CD14-positive monocyte (primary cell): ENCODE measurements at regions not wholly inside any gene's neighbourhood (a gene's known extent, or its start where the extent isn't known, plus 50 kb on each side); places are given as distances from the start of the nearest gene placed in this dataset.

Experiments
- DNase-seq, 3 donors: peaks; one replicate each; pipeline ENCODE4 v3.0.0-alpha.2; 2011 to 2022
- H2AFZ ChIP-seq: 2 replicates; pipeline ENCODE4 v1.6.0; 2012; ENCODE audit warnings: mild to moderate bottlenecking, low read depth, low read length, inconsistent platforms; ENCODE audit not compliant: insufficient read depth, poor library complexity, severe bottlenecking
- H3K27ac ChIP-seq, 2 donors: 1 replicate in 1 of 2; 2 replicates in 1 of 2; pipeline ENCODE4 v1.5.1; 2012 to 2013; ENCODE audit warnings: low read length in 2 of 2, control low read depth in 1 of 2, inconsistent platforms in 1 of 2, low read depth in 1 of 2, mild to moderate bottlenecking in 1 of 2
- H3K27me3 ChIP-seq, 2 donors: one replicate each; pipeline versions ENCODE4 v1.6.0 to v1.6.1; 2011 to 2013; ENCODE audit warnings: low read length in 2 of 2; ENCODE audit not compliant: control insufficient read depth in 2 of 2, insufficient read depth in 2 of 2
- H3K36me3 ChIP-seq, 2 donors: replicated peaks in 1 of 2; 1 replicate in 1 of 2; 2 replicates in 1 of 2; pipeline versions ENCODE4 v1.5.1 to v1.6.1; 2012 to 2013; ENCODE audit warnings: low read length in 2 of 2, control low read depth in 1 of 2, inconsistent platforms in 1 of 2, mild to moderate bottlenecking in 1 of 2; ENCODE audit not compliant: insufficient read depth in 2 of 2, control insufficient read depth in 1 of 2
- H3K4me1 ChIP-seq, 2 donors: 1 replicate in 1 of 2; 2 replicates in 1 of 2; pipeline versions ENCODE4 v1.5.1 to v1.6.1; 2012 to 2013; ENCODE audit warnings: low read length in 2 of 2, control low read depth in 1 of 2, inconsistent platforms in 1 of 2, mild to moderate bottlenecking in 1 of 2, moderate library complexity in 1 of 2; ENCODE audit not compliant: insufficient read depth in 2 of 2, control insufficient read depth in 1 of 2
- H3K4me2 ChIP-seq: replicated peaks from 2 replicates; pipeline ENCODE3; 2012; ENCODE audit warnings: low read length, moderate library complexity, mild to moderate bottlenecking; ENCODE audit not compliant: poor library complexity, severe bottlenecking; ENCODE audit errors: extremely low read depth
- H3K4me3 ChIP-seq, 3 experiments: fragments of 200-600 bp in 1 of 3; sonication (generic) in 1 of 3; replicated peaks in 1 of 3; 1 replicate in 2 of 3; 2 replicates in 1 of 3; pipeline ENCODE4 v1.5.1; 2011 to 2013; ENCODE audit warnings: low read length in 3 of 3, mild to moderate bottlenecking in 3 of 3, control low read depth in 2 of 3, low read depth in 2 of 3, inconsistent platforms in 1 of 3, moderate library complexity in 1 of 3
- H3K79me2 ChIP-seq: 2 replicates; pipeline ENCODE4 v1.6.0; 2012; ENCODE audit warnings: mild to moderate bottlenecking, control low read depth, inconsistent platforms, low read length, moderate library complexity; ENCODE audit not compliant: insufficient read depth
- H3K9ac ChIP-seq: 2 replicates; pipeline ENCODE4 v1.6.0; 2017; ENCODE audit warnings: low read length, mild to moderate bottlenecking; ENCODE audit not compliant: insufficient read depth, poor library complexity, severe bottlenecking
- H3K9me3 ChIP-seq, 2 donors: replicated peaks in 1 of 2; 1 replicate in 1 of 2; 2 replicates in 1 of 2; pipeline versions ENCODE4 v1.5.1 to v1.6.1; 2012 to 2013; ENCODE audit warnings: low read length in 2 of 2, control low read depth in 1 of 2; ENCODE audit not compliant: control insufficient read depth in 1 of 2, insufficient read depth in 1 of 2
- H4K20me1 ChIP-seq: 2 replicates; pipeline ENCODE4 v1.6.0; 2012; ENCODE audit warnings: mild to moderate bottlenecking, low read length, control low read depth, moderate library complexity; ENCODE audit not compliant: insufficient read depth
- H3K27ac Mint-ChIP-seq, 7 donors: one replicate each; pipeline ENCODE4 v1.8.0; 2020; ENCODE audit warnings: mild to moderate bottlenecking in 7 of 7, mixed read lengths in 7 of 7, moderate library complexity in 6 of 7, inconsistent platforms in 2 of 7
- H3K27me3 Mint-ChIP-seq, 3 donors: one replicate each; pipeline ENCODE4 v1.8.0; 2021 to 2022; ENCODE audit warnings: low read depth in 3 of 3, mild to moderate bottlenecking in 3 of 3, mixed read lengths in 3 of 3, moderate library complexity in 3 of 3, inconsistent platforms in 1 of 3
- H3K36me3 Mint-ChIP-seq, 2 donors: one replicate each; pipeline ENCODE4 v1.8.0; 2020; ENCODE audit warnings: mixed read lengths in 2 of 2, inconsistent platforms in 1 of 2, mild to moderate bottlenecking in 1 of 2
- H3K4me1 Mint-ChIP-seq: one replicate; pipeline ENCODE4 v1.8.0; 2020; ENCODE audit warnings: mild to moderate bottlenecking, mixed read lengths
- H3K4me3 Mint-ChIP-seq, 2 donors: one replicate each; pipeline ENCODE4 v1.8.0; 2020; ENCODE audit warnings: mild to moderate bottlenecking in 2 of 2, mixed read lengths in 2 of 2, moderate library complexity in 1 of 2
- H3K9me3 Mint-ChIP-seq, 7 donors: one replicate each; pipeline ENCODE4 v1.8.0; 2020 to 2022; ENCODE audit warnings: mixed read lengths in 7 of 7, mild to moderate bottlenecking in 6 of 7, moderate library complexity in 6 of 7, inconsistent platforms in 2 of 7
- WGBS: methylation state at CpG from one replicate; pipeline ENCODE4 v1.1.5; 2013; ENCODE audit warnings: missing lambda C conversion rate; ENCODE audit not compliant: insufficient coverage; 5-methylcytosine and 5-hydroxymethylcytosine counted together
- intact Hi-C, 2 donors: fragments of 100-400 bp; cut with micrococcal nuclease; formaldehyde crosslinking; loops; one replicate each; pipeline versions ENCODE4 v1.15.0 to v1.15.1; 2023
- TF ChIP-seq, protein P1 (sequence below): fragments of 200-600 bp; IDR thresholded peaks from one replicate; pipeline ENCODE4 v1.8.0; 2022; ENCODE audit warnings: antibody characterized with exemption, mild to moderate bottlenecking

GRCh38 chr6:139699911-139700310 lies 325.5 kb upstream of the CITED2 start:
- peaks cover 2 to 5% of the 10 kb centered on the region in 2 donors for H3K36me3 Mint-ChIP-seq
- Histone ChIP-seq H3K36me3 (no peaks in the 10 kb centered on the region), H3K9ac (no peak overlapping the region), H3K9me3 (peaks cover 6 to 13% of the 10 kb centered on the region in 2 donors), H3K4me3 (no peak overlapping the region), H2AFZ (peak overlapping the region; percentile 23), H3K79me2 (peaks cover 10% of the 10 kb centered on the region), H4K20me1 (no peaks in the 10 kb centered on the region), H3K4me1 (peaks cover 37 to 50% of the 10 kb centered on the region in 2 donors), H3K4me2 (no peak overlapping the region), H3K27ac (peak overlapping the region in 1 of 2 donors; percentile 81), H3K27me3 (no peaks in the 10 kb centered on the region)
- WGBS = 88% methylated on average over 1 of the region's 1 CpG
- peaks cover 11 to 23% (median 16%) of the 10 kb centered on the region in 7 donors for H3K9me3 Mint-ChIP-seq
- TF ChIP-seq, protein P1, sequence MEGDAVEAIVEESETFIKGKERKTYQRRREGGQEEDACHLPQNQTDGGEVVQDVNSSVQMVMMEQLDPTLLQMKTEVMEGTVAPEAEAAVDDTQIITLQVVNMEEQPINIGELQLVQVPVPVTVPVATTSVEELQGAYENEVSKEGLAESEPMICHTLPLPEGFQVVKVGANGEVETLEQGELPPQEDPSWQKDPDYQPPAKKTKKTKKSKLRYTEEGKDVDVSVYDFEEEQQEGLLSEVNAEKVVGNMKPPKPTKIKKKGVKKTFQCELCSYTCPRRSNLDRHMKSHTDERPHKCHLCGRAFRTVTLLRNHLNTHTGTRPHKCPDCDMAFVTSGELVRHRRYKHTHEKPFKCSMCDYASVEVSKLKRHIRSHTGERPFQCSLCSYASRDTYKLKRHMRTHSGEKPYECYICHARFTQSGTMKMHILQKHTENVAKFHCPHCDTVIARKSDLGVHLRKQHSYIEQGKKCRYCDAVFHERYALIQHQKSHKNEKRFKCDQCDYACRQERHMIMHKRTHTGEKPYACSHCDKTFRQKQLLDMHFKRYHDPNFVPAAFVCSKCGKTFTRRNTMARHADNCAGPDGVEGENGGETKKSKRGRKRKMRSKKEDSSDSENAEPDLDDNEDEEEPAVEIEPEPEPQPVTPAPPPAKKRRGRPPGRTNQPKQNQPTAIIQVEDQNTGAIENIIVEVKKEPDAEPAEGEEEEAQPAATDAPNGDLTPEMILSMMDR = no peak
- H3K4me3 Mint-ChIP-seq = no peak overlapping the region
- DNase-seq = no peak
- intact Hi-C loops = loop anchor here in 1 of 2 donors (5.0 kb wide), 1 partner anchor 328 kb away; the partner anchor contains the start of gene CITED2
- H3K27me3 Mint-ChIP-seq = no peaks in the 10 kb centered on the region
- peak overlapping the region; percentile 45 to 87 (median 79) for H3K27ac Mint-ChIP-seq
- peaks cover 43% of the 10 kb centered on the region for H3K4me1 Mint-ChIP-seq

GRCh38 chr6:139699335-139699734 lies 324.9 kb upstream of the CITED2 start:
- peaks cover 9 to 17% (median 12%) of the 10 kb centered on the region in 7 donors for H3K9me3 Mint-ChIP-seq
- Histone ChIP-seq H4K20me1 (no peaks in the 10 kb centered on the region), H3K36me3 (no peaks in the 10 kb centered on the region), H3K27me3 (no peaks in the 10 kb centered on the region), H3K4me2 (peak overlapping the region; percentile 59), H2AFZ (no peak overlapping the region), H3K27ac (peak overlapping the region; percentile 44 to 81), H3K4me3 (peak overlapping the region in 1 of 3 experiments; percentile 50), H3K79me2 (peaks cover 10% of the 10 kb centered on the region), H3K9me3 (peaks cover 5 to 10% of the 10 kb centered on the region in 2 donors), H3K9ac (peak overlapping the region; percentile 16), H3K4me1 (peaks cover 39 to 53% of the 10 kb centered on the region in 2 donors)
- H3K27me3 Mint-ChIP-seq = no peaks in the 10 kb centered on the region
- TF ChIP-seq, protein P1 = no peak
- H3K27ac Mint-ChIP-seq = peak overlapping the region; percentile 47 to 91 (median 80)
- peaks cover 2 to 5% of the 10 kb centered on the region in 2 donors for H3K36me3 Mint-ChIP-seq
- WGBS = 0% methylated on average over 1 of the region's 1 CpG
- DNase-seq = peak; percentile 46 to 72 (median 61)
- intact Hi-C loops = loop anchor here in 1 of 2 donors (5.0 kb wide), 1 partner anchor 327 kb away; the partner anchor contains the start of gene CITED2
- H3K4me3 Mint-ChIP-seq = peak overlapping the region in 1 of 2 donors; percentile 15
- peaks cover 47% of the 10 kb centered on the region for H3K4me1 Mint-ChIP-seq
